HCT116 (cell line): ENCODE measurements at regions not wholly inside any gene's neighbourhood (a gene's known extent, or its start where the extent isn't known, plus 50 kb on each side); places are given as distances from the start of the nearest gene placed in this dataset.

Source experiments
- ATAC-seq: fragments of 200-7000 bp; cut with Tn5 transposase; 2 replicates; pipeline ENCODE4 v1.9.1; 2020; ENCODE audit warnings: mild to moderate bottlenecking, moderate library complexity
- BruUV-seq: library from RNA; stranded (reverse); fragments of 400-500 nt; replicated peaks from 2 replicates; lab custom pipeline; 2021; lab: Mats Ljungman, UMichigan
- CTCF ChIA-PET: fragments of 300-600 bp; sonication (Branson Sonifier 250); formaldehyde crosslinking; loops from one replicate; lab custom pipeline; 2021; ENCODE audit warnings: antibody characterized with exemption; lab: Charles Lee
- POLR2A ChIA-PET: fragments of 300-600, 350-600 bp; sonication (Branson Sonifier 250); formaldehyde crosslinking; loops from one replicate; lab custom pipeline; 2021; ENCODE audit warnings: antibody characterized with exemption; lab: Charles Lee
- RAD21 ChIA-PET, 2 experiments: fragments of 300-600 bp; sonication (Branson Sonifier 250); formaldehyde crosslinking; loops; one replicate each; lab custom pipeline; 2023; ENCODE audit warnings: low total read pairs in 2 of 2; ENCODE audit not compliant: uncharacterized antibody in 2 of 2, unreplicated experiment in 2 of 2, low non-redundant PET in 1 of 2; lab: Charles Lee
- DNase-seq: peaks from one replicate; pipeline ENCODE4 v3.0.0-alpha.2; 2010; ENCODE audit warnings: low read depth, low spot score
- H2AFZ ChIP-seq: fragments of 200-600 bp; shearing (Covaris generic), sonication (generic); 2 replicates; pipeline ENCODE4 v1.6.1; 2017; ENCODE audit warnings: low read depth, mixed run types, mixed read lengths, antibody characterized with exemption, low read length; ENCODE audit not compliant: poor library complexity, severe bottlenecking
- H3K27ac ChIP-seq: 2 replicates; pipeline ENCODE4 v1.5.1; 2012; ENCODE audit warnings: low read depth, low read length
- H3K27me3 ChIP-seq: fragments of 200-600 bp; sonication (generic); 2 replicates; pipeline ENCODE4 v1.6.1; 2016; ENCODE audit warnings: mixed run types, low read length, mixed read lengths; ENCODE audit not compliant: insufficient read depth
- H3K36me3 ChIP-seq, 2 experiments: fragments of 200-500 bp in 1 of 2; fragments of 200-600 bp in 1 of 2; sonication (Bioruptor generic) in 1 of 2; sonication (generic) in 1 of 2; 2 replicates each; pipeline versions ENCODE4 v1.5.1 to v1.6.1; 2014 to 2016; ENCODE audit warnings: low read length in 2 of 2, inconsistent platforms in 1 of 2, mixed read lengths in 1 of 2, mixed run types in 1 of 2; ENCODE audit not compliant: insufficient read depth in 2 of 2, control insufficient read depth in 1 of 2
- H3K4me1 ChIP-seq, 2 experiments: fragments of 200-600 bp in 1 of 2; sonication (generic) in 1 of 2; 2 replicates each; pipeline versions ENCODE4 v1.5.1 to v1.6.1; 2012 to 2017; ENCODE audit warnings: low read length in 2 of 2, inconsistent platforms in 1 of 2, mild to moderate bottlenecking in 1 of 2, mixed read lengths in 1 of 2, mixed run types in 1 of 2, moderate library complexity in 1 of 2; ENCODE audit not compliant: insufficient read depth in 2 of 2, control insufficient read depth in 1 of 2
- H3K4me2 ChIP-seq: fragments of 200-600 bp; sonication (generic); 2 replicates; pipeline ENCODE4 v1.6.1; 2017; ENCODE audit warnings: mixed run types, low read length, mixed read lengths
- H3K4me3 ChIP-seq, 2 experiments: fragments of 200-600 bp in 1 of 2; sonication (generic) in 1 of 2; replicated peaks in 1 of 2; 2 replicates each; pipeline ENCODE4 v1.5.1; 2011 to 2016; ENCODE audit warnings: low read length in 2 of 2, control low read depth in 1 of 2, low read depth in 1 of 2, mild to moderate bottlenecking in 1 of 2, mixed read lengths in 1 of 2, mixed run types in 1 of 2
- H3K79me2 ChIP-seq: fragments of 200-600 bp; sonication (generic); 2 replicates; pipeline ENCODE4 v1.6.1; 2017; ENCODE audit warnings: mild to moderate bottlenecking, mixed run types, low read length, moderate library complexity, mixed read lengths; ENCODE audit not compliant: insufficient read depth
- H3K9ac ChIP-seq: fragments of 200-600 bp; sonication (generic); 2 replicates; pipeline ENCODE4 v1.6.1; 2016; ENCODE audit warnings: low read length, mixed read lengths
- H3K9me2 ChIP-seq: fragments of 200-600 bp; sonication (generic), shearing (Covaris generic); 2 replicates; pipeline ENCODE4 v1.6.1; 2017; ENCODE audit warnings: mixed run types, mild to moderate bottlenecking, moderate library complexity; ENCODE audit not compliant: insufficient read depth
- H3K9me3 ChIP-seq, 2 experiments: fragments of 200-500 bp in 1 of 2; fragments of 200-600 bp in 1 of 2; sonication (Bioruptor generic) in 1 of 2; sonication (generic) in 1 of 2; 2 replicates each; pipeline ENCODE4 v1.6.1; 2014 to 2017; ENCODE audit warnings: low read length in 2 of 2, mixed read lengths in 2 of 2, inconsistent platforms in 1 of 2, low read depth in 1 of 2, mild to moderate bottlenecking in 1 of 2, mixed run types in 1 of 2, moderate library complexity in 1 of 2; ENCODE audit not compliant: control insufficient read depth in 1 of 2, insufficient read depth in 1 of 2
- H4K20me1 ChIP-seq: fragments of 200-600 bp; sonication (generic), shearing (Covaris generic); 2 replicates; pipeline ENCODE4 v1.6.1; 2017; ENCODE audit warnings: mixed run types, mild to moderate bottlenecking, moderate library complexity; ENCODE audit not compliant: insufficient read depth
- CBX3 ChIP-seq: IDR thresholded peaks from 2 replicates; pipeline ENCODE4 v1.6.1; 2012; ENCODE audit warnings: low read depth
- CEBPB ChIP-seq: IDR thresholded peaks from 2 replicates; pipeline ENCODE4 v1.6.1; 2012; ENCODE audit warnings: low read depth
- CTCF ChIP-seq, 3 experiments: fragments of 200-600 bp in 1 of 3; sonication (generic) in 1 of 3; IDR thresholded peaks in 2 of 3; conservative IDR thresholded peaks in 1 of 3; 2 replicates each; pipeline ENCODE4 v1.5.1; 2012 to 2017; ENCODE audit warnings: low read depth in 2 of 3, low read length in 2 of 3, antibody characterized with exemption in 1 of 3, borderline replicate concordance in 1 of 3, control low read depth in 1 of 3, mild to moderate bottlenecking in 1 of 3, mixed read lengths in 1 of 3, mixed run types in 1 of 3, moderate library complexity in 1 of 3; ENCODE audit not compliant: insufficient read depth in 1 of 3
- EGR1 ChIP-seq: IDR thresholded peaks from 2 replicates; pipeline ENCODE4 v1.6.1; 2012; ENCODE audit warnings: low read depth
- ELF1 ChIP-seq: IDR thresholded peaks from 2 replicates; pipeline ENCODE4 v1.6.1; 2012; ENCODE audit warnings: low read depth, borderline replicate concordance
- EZH2 ChIP-seq: fragments of 200-600 bp; sonication (generic); IDR thresholded peaks from 2 replicates; pipeline ENCODE4 v1.6.1; 2017; ENCODE audit warnings: antibody characterized with exemption, mixed run types
- FOSL1 ChIP-seq: IDR thresholded peaks from 2 replicates; pipeline ENCODE4 v1.6.1; 2012; ENCODE audit warnings: low read depth
- JUND ChIP-seq: IDR thresholded peaks from 2 replicates; pipeline ENCODE4 v1.6.1; 2012
- POLR2A ChIP-seq: IDR thresholded peaks from 2 replicates; pipeline ENCODE4 v1.7.0; 2011; ENCODE audit warnings: borderline replicate concordance; ENCODE audit not compliant: insufficient read depth, insufficient read length; ENCODE audit errors: extremely low read depth
- POLR2AphosphoS5 ChIP-seq: IDR thresholded peaks from 2 replicates; pipeline ENCODE4 v1.6.1; 2011; ENCODE audit warnings: mild to moderate bottlenecking, low read depth, low read length, moderate library complexity
- RAD21 ChIP-seq: IDR thresholded peaks from 2 replicates; pipeline ENCODE4 v1.6.1; 2012; ENCODE audit warnings: low read depth, mild to moderate bottlenecking
- REST ChIP-seq: IDR thresholded peaks from 2 replicates; pipeline ENCODE4 v1.6.1; 2012; ENCODE audit warnings: low read depth
- SIN3A ChIP-seq: IDR thresholded peaks from 2 replicates; pipeline ENCODE4 v1.6.1; 2012; ENCODE audit warnings: low read depth
- SRF ChIP-seq: IDR thresholded peaks from 2 replicates; pipeline ENCODE4 v1.6.1; 2012; ENCODE audit warnings: low read depth
- ZFX ChIP-seq: fragments of 450-650 bp; IDR thresholded peaks from 2 replicates; pipeline ENCODE4 v1.6.1; 2017
- ZNF274 ChIP-seq: fragments of 200-500 bp; sonication (Bioruptor generic); IDR thresholded peaks from 2 replicates; pipeline ENCODE4 v1.6.1; 2014; ENCODE audit warnings: mild to moderate bottlenecking, low read depth, low read length, inconsistent platforms
- intact Hi-C: fragments of 100-400 bp; cut with micrococcal nuclease; formaldehyde crosslinking; loops from 2 replicates; pipeline ENCODE4 v1.10.0; 2022
- TF ChIP-seq, protein P1 (sequence below): IDR thresholded peaks from 2 replicates; pipeline ENCODE4 v1.6.1; 2011; ENCODE audit warnings: mild to moderate bottlenecking, low read length, moderate library complexity; ENCODE audit not compliant: insufficient replicate concordance; ENCODE audit errors: extremely low read depth

GRCh38 chr16:60744198-60744597, 1292.0 kb downstream of the CDH8 start:
- no peaks in the 10 kb centered on the region for H3K4me1 ChIP-seq
- no peaks in the 10 kb centered on the region for H4K20me1 ChIP-seq
- no peak overlapping the region for H3K27ac ChIP-seq
- no peak overlapping the region for H3K4me2 ChIP-seq
- intact Hi-C loops = no loop called here
- no peak overlapping the region for H3K4me3 ChIP-seq
- DNase-seq (no peak), ATAC-seq (no peak)
- H3K9me2 ChIP-seq = no peaks in the 10 kb centered on the region
- TF ChIP-seq CEBPB (no peak), POLR2AphosphoS5 (no peak), SRF (no peak), JUND (no peak), CTCF (IDR thresholded peaks at IDR 0.05 in 2 of 3, conservative IDR thresholded peaks at IDR 0.05 in 1 of 3; ENCODE audit: borderline replicate concordance in 1 of 3, insufficient read depth in 1 of 3, low read depth in 2 of 3, low read length in 2 of 3) (no peak), FOSL1 (no peak), POLR2A (no peak), EZH2 (no peak), ZFX (no peak), REST (no peak), CBX3 (no peak), ELF1 (no peak), EGR1 (no peak), ZNF274 (no peak), SIN3A (no peak), RAD21 (no peak)
- TF ChIP-seq, protein P1, sequence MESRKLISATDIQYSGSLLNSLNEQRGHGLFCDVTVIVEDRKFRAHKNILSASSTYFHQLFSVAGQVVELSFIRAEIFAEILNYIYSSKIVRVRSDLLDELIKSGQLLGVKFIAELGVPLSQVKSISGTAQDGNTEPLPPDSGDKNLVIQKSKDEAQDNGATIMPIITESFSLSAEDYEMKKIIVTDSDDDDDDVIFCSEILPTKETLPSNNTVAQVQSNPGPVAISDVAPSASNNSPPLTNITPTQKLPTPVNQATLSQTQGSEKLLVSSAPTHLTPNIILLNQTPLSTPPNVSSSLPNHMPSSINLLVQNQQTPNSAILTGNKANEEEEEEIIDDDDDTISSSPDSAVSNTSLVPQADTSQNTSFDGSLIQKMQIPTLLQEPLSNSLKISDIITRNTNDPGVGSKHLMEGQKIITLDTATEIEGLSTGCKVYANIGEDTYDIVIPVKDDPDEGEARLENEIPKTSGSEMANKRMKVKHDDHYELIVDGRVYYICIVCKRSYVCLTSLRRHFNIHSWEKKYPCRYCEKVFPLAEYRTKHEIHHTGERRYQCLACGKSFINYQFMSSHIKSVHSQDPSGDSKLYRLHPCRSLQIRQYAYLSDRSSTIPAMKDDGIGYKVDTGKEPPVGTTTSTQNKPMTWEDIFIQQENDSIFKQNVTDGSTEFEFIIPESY = no peak
- H3K9ac ChIP-seq = no peak overlapping the region
- ChIA-PET POLR2A (no interaction called here), RAD21 (no interaction called here), CTCF (no interaction called here)
- no peak overlapping the region for H2AFZ ChIP-seq
- BruUV-seq = no TSS peak
- H3K27me3 ChIP-seq = no peaks in the 10 kb centered on the region
- peaks cover 7 to 15% of the 10 kb centered on the region in 2 experiments; a peak in 2 of 4 replicates for H3K9me3 ChIP-seq
- no peaks in the 10 kb centered on the region for H3K36me3 ChIP-seq
- no peaks in the 10 kb centered on the region for H3K79me2 ChIP-seq
